Right ventricle myocardium inferior (tissue), 1 donor: ENCODE measurements at regions not wholly inside any gene's neighbourhood (a gene's known extent, or its start where the extent isn't known, plus 50 kb on each side); places are given as distances from the start of the nearest gene placed in this dataset.

Experiments
- ATAC-seq: fragments of 200-7000 bp; cut with Tn5 transposase; one replicate; pipeline ENCODE4 v1.9.1; 2020; ENCODE audit warnings: mild to moderate bottlenecking, moderate library complexity
- DNase-seq: peaks from one replicate; pipeline ENCODE4 v3.0.0; 2021; ENCODE audit errors: missing footprints
- intact Hi-C: fragments of 100-400 bp; cut with DNase I; formaldehyde crosslinking; loops from one replicate; pipeline ENCODE4 v1.11.0; 2022
- donor health status: DM: no; HTN: yes; CAD: no; lungs with severe emphysema.

DNA sequence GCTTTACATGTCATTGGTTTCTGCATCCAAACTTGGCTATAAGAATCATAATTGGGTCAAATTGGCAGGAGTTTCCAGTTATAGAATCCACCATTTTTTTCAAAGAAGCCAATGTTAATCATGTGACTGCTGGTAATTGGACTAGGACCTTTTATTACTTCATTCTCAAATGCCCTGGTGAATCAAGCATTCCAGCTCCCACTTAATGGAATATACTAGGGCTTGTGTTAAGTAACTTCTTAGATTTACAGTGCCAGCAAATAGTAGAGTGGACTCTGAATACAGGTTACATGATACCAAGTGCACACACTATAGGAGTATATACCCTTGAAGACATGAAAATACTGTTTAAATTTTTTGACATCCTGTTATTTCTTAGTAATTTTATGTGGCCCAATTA lies 96.7 kb downstream of the NUDT12 start:
- DNase-seq (no peak), ATAC-seq (no peak)
- intact Hi-C loops, result no loop called here

DNA sequence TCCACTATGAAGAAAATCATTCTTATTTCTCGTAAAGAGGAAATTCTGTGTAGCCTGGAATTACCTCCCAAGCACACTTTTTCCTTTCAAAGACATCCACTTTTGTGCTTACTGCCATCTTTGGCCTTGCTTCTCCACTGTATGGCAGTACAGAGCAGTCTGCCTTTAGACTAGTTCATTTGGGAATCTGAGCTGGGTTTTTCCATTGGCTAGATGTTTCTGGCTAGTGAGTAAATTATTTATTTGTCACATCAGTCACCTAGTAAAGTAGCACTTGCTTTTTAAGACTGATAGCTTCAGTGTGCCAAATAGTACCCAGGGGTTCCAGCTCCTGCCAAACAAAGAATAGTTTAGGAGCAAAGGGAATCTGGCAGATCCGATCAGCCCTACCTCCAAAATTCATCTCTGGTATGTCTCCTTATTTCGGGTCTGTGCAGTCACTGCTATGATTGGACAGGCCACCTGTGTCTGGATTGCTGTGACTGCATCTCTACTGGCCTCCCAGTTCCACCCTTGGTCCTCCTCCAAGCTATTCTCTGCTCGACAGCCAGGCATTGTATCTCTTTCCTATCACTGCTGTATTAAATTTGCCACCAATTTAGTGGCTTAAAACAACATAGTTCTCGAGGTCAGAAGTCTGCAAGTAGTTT lies 97.6 kb downstream of the NUDT12 start:
- intact Hi-C loops, result no loop called here
- ATAC-seq, result no peak
- no peak for DNase-seq

DNA sequence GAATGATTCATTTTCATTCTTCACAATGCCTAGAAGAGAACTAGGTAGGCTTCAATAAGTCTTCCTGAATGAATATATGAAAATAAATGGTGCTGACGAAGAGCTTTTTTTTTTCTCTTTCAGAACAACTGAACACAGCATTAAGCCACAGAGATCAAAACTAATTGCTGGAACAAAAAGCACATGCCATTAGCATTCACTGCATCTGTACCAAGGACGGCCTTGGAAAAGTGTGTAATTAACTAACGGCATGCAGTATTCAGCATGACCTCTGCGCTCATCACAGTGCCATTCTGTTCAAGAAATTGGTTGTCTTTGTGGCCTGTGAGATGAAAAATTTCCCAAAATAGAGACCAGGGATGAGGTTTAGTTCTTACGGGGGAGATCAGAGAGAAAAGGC lies 99.3 kb downstream of the NUDT12 start:
- DNase-seq (no peak), ATAC-seq (no peak)
- intact Hi-C loops, result no loop called here

- ATAC-seq (no peak), DNase-seq (no peak)
- intact Hi-C loops, result no loop called here
Observed at GRCh38 chr5:103461243-103461642, 101.3 kb downstream of the NUDT12 start.

GRCh38 chr5:103458497-103459040 lies 104.0 kb downstream of the NUDT12 start:
- DNase-seq (no peak), ATAC-seq (no peak)
- intact Hi-C loops, result no loop called here

DNA sequence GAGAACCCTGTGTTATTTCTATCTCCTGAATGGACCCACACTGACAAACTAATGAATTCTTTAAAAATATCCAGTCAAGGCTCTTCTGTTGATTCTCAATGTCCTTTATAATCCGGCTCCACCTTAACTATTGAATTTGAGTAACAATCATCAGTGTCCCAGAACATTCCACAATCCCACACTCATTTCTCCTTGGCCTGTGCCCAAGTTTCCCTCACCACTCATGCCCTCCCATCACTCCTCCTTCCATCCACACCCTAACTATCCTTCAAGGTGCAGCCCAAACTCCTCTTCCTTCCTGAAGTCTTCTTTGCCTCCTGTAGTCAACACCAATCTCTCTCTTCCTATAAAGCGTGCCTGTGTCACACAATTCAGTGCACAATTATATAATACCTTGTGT lies 106.1 kb downstream of the NUDT12 start:
- no peak for ATAC-seq
- DNase-seq, result no peak
- intact Hi-C loops, result no loop called here

DNA sequence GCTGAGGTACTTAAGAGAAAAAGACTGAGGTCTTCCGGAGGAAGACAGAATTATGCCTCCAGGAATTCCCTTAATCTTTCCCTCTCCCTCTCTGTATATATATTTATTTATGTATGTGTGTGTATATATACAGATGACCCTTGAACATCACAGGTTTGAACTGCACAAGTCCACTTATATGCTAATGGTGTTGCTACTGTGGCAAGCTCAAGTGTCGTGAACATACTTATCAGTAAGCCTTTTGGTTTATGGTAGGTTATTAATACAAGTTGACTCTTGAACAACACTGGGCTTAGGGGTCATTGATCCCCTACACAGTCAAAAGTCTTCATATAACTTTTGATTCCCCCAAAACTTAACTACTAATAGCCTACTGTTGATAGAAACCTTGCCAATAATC lies 106.8 kb downstream of the NUDT12 start:
- no peak for DNase-seq
- ATAC-seq, result no peak
- intact Hi-C loops, result no loop called here

GRCh38 chr5:103454770-103455169 lies 107.8 kb downstream of the NUDT12 start:
- DNase-seq, result no peak
- no peak for ATAC-seq
- intact Hi-C loops, result no loop called here

- no peak for ATAC-seq
- intact Hi-C loops, result no loop called here
Observed at GRCh38 chr5:103452666-103453065, 109.9 kb downstream of the NUDT12 start.

DNA sequence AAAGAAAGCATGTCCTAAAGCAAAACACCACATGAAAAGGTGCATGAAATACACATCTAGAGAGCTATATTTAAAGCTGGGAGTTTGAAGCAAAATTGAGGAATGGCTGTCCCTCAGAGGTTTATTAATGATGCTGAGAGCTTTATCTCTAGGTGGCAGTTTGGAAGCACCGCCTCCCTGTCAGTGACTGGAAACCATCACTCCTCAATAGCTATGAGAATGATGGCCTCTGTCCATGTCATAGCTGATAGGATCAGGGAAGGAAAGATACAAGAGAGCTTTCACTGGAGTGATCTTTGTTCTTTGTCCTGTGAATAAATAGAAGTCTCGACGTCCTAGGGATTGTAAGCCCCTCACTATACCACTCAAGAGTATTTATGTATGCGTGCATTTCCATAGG lies 110.5 kb downstream of the NUDT12 start:
- intact Hi-C loops, result no loop called here
- no peak for DNase-seq
- no peak for ATAC-seq

More at GRCh38 chr5:103452666-103453065, 109.9 kb downstream of the NUDT12 start:
- no peak for DNase-seq

GRCh38 chr5:103451261-103451660 lies 111.3 kb downstream of the NUDT12 start:
- no peak for DNase-seq
- intact Hi-C loops, result no loop called here
- no peak for ATAC-seq

DNA sequence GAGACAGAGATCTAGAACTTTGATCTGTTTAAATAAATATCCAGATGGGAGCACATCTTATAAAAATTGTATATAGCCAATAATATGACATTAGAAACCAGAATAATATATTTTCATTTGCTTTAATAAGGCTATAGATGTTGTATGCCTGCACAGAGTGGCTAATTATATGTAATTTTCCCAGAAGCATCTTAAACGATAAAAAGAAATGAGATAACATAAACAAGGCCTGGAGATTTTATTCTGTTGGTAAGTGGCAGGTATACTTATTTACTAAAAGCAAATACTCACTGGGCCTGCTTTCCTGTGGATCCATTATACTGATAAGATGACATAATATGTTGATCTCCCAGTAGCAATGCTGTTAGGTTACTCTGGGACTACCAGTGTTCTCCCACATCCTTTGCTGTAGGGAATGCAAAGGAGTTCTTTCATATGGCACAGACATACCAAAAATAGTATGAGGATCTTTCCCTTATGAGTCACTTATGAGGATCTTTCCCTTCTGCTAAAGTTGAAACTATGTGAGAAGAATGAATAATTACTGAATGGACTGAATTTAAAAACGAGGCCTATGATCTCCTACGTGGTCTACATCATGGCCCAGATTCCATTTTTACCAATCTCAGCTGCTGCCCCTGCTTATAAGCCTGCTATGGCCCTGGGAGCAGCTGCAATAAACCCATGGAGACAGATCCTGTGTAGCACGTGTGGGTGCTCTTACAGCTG lies 112.1 kb downstream of the NUDT12 start:
- ATAC-seq (no peak), DNase-seq (no peak)

GRCh38 chr5:103446813-103447212 lies 115.8 kb downstream of the NUDT12 start:
- intact Hi-C loops, result no loop called here
- ATAC-seq (no peak), DNase-seq (no peak)

More for the DNA sequence above, 112.1 kb downstream of the NUDT12 start:
- intact Hi-C loops, result no loop called here

- DNase-seq (no peak), ATAC-seq (no peak)
- intact Hi-C loops, result no loop called here
Observed at GRCh38 chr5:103445426-103446035, 117.1 kb downstream of the NUDT12 start.

GRCh38 chr5:103444333-103445038 lies 118.1 kb downstream of the NUDT12 start:
- DNase-seq (no peak), ATAC-seq (no peak)
- intact Hi-C loops, result no loop called here

DNA sequence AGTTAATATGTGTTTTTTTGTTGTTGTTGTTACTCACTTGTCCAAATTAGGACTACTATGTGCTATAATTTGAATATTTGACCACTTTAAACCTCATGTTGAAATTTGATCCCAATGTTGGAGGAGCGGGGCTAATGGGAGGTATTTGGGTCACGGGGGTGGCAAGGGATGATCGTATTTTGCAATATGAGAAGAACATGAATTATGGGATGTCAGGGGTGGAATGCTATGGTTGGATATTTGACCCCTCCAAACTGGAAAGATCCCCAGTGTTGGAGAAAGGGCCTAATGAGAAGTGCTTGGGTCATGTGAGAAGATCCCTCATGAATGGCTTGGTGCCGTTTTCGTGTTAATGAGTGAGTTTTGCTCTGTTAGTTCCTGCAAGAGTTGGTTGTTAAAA lies 119.8 kb downstream of the NUDT12 start:
- DNase-seq (no peak), ATAC-seq (no peak)
- intact Hi-C loops, result no loop called here

DNA sequence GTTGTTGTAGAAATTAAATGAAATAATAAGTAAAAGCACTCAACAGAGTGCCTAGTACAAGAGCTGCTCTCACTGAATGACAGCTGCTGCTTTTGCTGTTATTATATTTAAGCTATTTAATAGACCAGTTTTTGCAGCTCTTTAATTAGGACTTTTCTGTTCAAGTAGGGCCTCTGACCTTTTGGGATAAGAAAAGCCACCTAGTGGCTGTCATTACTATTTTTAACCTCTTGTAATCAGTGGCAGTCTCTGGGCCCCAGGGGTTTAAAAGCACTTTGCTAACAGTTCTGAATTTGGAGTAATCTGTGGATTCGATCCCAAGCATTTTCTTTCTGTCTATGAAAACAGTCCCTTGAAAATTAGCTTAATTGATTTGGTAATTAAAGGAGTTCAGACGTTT lies 121.1 kb downstream of the NUDT12 start:
- ATAC-seq, result no peak
- no peak for DNase-seq
- intact Hi-C loops, result no loop called here

DNA sequence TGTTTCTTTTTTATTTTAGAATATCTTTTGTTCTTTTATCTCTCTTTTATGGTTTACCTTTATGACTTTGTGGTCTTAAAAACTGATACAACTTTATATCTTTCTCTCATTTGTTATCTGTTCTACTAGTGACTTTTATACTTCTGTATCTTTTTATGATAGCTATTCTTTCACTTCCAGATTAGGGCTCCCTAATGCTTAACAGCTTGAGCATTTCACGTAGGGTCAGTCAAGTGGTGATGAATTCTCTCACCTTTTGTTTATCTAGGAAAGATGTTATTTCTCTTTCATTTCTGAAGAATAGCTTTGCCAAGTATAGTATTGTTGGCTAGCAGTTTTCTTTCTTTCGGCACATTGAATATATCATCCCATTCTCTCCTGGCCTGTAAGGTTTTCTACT lies 123.6 kb downstream of the NUDT12 start:
- intact Hi-C loops, result no loop called here
- ATAC-seq (no peak), DNase-seq (no peak)

GRCh38 chr5:103436656-103437055 lies 125.9 kb downstream of the NUDT12 start:
- no peak for ATAC-seq
- intact Hi-C loops, result no loop called here
- DNase-seq, result no peak
